Thyroid gland (tissue), 4 donors: ENCODE measurements at regions not wholly inside any gene's neighbourhood (a gene's known extent, or its start where the extent isn't known, plus 50 kb on each side); places are given as distances from the start of the nearest gene placed in this dataset.

ENCODE experiments used
- POLR2A ChIP-seq, 2 donors: fragments of 450-650 bp; IDR thresholded peaks; one replicate each; pipeline ENCODE4 v1.6.1; 2017; ENCODE audit warnings: antibody characterized with exemption in 2 of 2, mild to moderate bottlenecking in 2 of 2, moderate library complexity in 1 of 2
- TF ChIP-seq, protein P1 (sequence below), 6 experiments: fragments of 200-600 bp in 3 of 6; fragments of 450-650 bp in 3 of 6; sonication (generic) in 3 of 6; IDR thresholded peaks; one replicate each; pipeline ENCODE4 v1.5.1; 2016 to 2019; ENCODE audit warnings: antibody characterized with exemption in 6 of 6, mild to moderate bottlenecking in 2 of 6, inconsistent platforms in 1 of 6, moderate library complexity in 1 of 6

GRCh38 chr19:28019901-28020300 lies 1193.0 kb downstream of the UQCRFS1 start:
- TF ChIP-seq, protein P1, sequence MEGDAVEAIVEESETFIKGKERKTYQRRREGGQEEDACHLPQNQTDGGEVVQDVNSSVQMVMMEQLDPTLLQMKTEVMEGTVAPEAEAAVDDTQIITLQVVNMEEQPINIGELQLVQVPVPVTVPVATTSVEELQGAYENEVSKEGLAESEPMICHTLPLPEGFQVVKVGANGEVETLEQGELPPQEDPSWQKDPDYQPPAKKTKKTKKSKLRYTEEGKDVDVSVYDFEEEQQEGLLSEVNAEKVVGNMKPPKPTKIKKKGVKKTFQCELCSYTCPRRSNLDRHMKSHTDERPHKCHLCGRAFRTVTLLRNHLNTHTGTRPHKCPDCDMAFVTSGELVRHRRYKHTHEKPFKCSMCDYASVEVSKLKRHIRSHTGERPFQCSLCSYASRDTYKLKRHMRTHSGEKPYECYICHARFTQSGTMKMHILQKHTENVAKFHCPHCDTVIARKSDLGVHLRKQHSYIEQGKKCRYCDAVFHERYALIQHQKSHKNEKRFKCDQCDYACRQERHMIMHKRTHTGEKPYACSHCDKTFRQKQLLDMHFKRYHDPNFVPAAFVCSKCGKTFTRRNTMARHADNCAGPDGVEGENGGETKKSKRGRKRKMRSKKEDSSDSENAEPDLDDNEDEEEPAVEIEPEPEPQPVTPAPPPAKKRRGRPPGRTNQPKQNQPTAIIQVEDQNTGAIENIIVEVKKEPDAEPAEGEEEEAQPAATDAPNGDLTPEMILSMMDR (IDR thresholded peaks at IDR 0.05) = no peak
- TF ChIP-seq POLR2A (IDR thresholded peaks at IDR 0.05) = no peak
